ENCODE measurements at regions not wholly inside any gene's neighbourhood (a gene's known extent, or its start where the extent isn't known, plus 50 kb on each side); places are given as distances from the start of the nearest gene placed in this dataset.
"Not testable (repeated sequence)": the region's sequence is repeated elsewhere in the genome, so short reads cannot be mapped to it uniquely, and the experiment has no call there.

- not testable (repeated sequence) for DNase-seq
Observed at GRCh38 chr12:75941661-75942060, 89.9 kb downstream of the PHLDA1 start.

- DNase-seq = no peak
Observed at GRCh38 chr12:75939016-75939642, 92.4 kb downstream of the PHLDA1 start.

GRCh38 chr12:75938189-75938588 lies 93.4 kb downstream of the PHLDA1 start:
- DNase-seq = no peak

GRCh38 chr12:75937486-75937885 lies 94.1 kb downstream of the PHLDA1 start:
- DNase-seq = no peak

GRCh38 chr12:75936515-75937440 lies 94.8 kb downstream of the PHLDA1 start:
- no peak for DNase-seq

GRCh38 chr12:75935539-75936242 lies 95.9 kb downstream of the PHLDA1 start:
- no peak for DNase-seq

GRCh38 chr12:75933101-75933500 lies 98.5 kb downstream of the PHLDA1 start:
- no peak for DNase-seq

GRCh38 chr12:75932241-75932640 lies 99.3 kb downstream of the PHLDA1 start:
- no peak for DNase-seq

- DNase-seq = no peak
Observed at GRCh38 chr12:75923964-75924666, 107.5 kb downstream of the PHLDA1 start.

- DNase-seq = no peak
Observed at GRCh38 chr12:75922944-75923642, 108.5 kb downstream of the PHLDA1 start.

GRCh38 chr12:75921622-75922289 lies 109.8 kb downstream of the PHLDA1 start:
- DNase-seq = no peak

GRCh38 chr12:75917715-75918114 lies 113.9 kb downstream of the PHLDA1 start:
- no peak for DNase-seq

- no peak for DNase-seq
Observed at GRCh38 chr12:75917083-75917482, 114.5 kb downstream of the PHLDA1 start.

GRCh38 chr12:75913502-75914351 lies 117.8 kb downstream of the PHLDA1 start:
- peak; percentile 32 for DNase-seq

GRCh38 chr12:75909714-75910656 lies 121.6 kb downstream of the PHLDA1 start:
- no peak for DNase-seq

- no peak for DNase-seq
Observed at GRCh38 chr12:75908961-75909605, 122.5 kb downstream of the PHLDA1 start.

- DNase-seq = no peak
Observed at GRCh38 chr12:75905922-75906321, 125.7 kb downstream of the PHLDA1 start.

GRCh38 chr12:75900781-75901254 lies 130.8 kb downstream of the PHLDA1 start:
- no peak for DNase-seq

- no peak for DNase-seq
Observed at GRCh38 chr12:75900226-75900625, 131.3 kb downstream of the PHLDA1 start.

Measured in stimulated activated CD4-positive, alpha-beta T cell treated with anti-CD3 and anti-CD28 coated beads, Interleukin-4, amount 100 ng/mL, for 1 hour (primary cell).